Sigmoid colon (tissue), 4 donors: ENCODE measurements at regions not wholly inside any gene's neighbourhood (a gene's known extent, or its start where the extent isn't known, plus 50 kb on each side); places are given as distances from the start of the nearest gene placed in this dataset.

ENCODE experiments used
- EP300 ChIP-seq, 4 donors: sonication (generic); formaldehyde crosslinking; IDR thresholded peaks; one replicate each; pipeline ENCODE4 v1.6.1; 2017; ENCODE audit warnings: antibody characterized with exemption in 4 of 4
- POLR2A ChIP-seq, 2 donors: fragments of 450-650 bp; IDR thresholded peaks; one replicate each; pipeline ENCODE4 v1.6.1; 2016; ENCODE audit warnings: antibody characterized with exemption in 2 of 2, mild to moderate bottlenecking in 2 of 2, moderate library complexity in 2 of 2
- TF ChIP-seq, protein P1 (sequence below), 4 experiments: fragments of 450-650 bp in 3 of 4; fragments of 200-600 bp in 1 of 4; IDR thresholded peaks; one replicate each; pipeline ENCODE4 v1.5.1; 2016 to 2019; ENCODE audit warnings: antibody characterized with exemption in 4 of 4, mild to moderate bottlenecking in 3 of 4, moderate library complexity in 2 of 4

DNA sequence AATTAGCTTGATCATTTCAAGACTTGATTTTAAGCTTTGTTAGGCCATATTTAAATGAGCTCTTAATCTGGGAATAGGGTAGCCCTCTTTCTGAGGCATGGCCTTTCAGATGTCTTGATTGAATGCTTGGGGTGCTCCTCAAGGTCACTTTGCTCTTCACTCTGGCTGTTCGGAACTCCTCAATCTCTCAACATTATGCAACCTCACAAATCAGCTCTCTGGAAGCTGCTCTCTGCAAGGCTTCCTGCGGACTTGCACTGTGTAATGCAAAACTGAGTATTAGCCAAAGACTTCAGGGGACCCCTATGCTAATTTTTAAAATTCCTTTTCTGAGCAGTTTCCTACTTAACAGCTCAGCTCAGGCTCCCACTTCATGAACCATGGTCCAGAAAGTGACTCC lies 398.3 kb downstream of the PRDM5 start:
- TF ChIP-seq, protein P1, sequence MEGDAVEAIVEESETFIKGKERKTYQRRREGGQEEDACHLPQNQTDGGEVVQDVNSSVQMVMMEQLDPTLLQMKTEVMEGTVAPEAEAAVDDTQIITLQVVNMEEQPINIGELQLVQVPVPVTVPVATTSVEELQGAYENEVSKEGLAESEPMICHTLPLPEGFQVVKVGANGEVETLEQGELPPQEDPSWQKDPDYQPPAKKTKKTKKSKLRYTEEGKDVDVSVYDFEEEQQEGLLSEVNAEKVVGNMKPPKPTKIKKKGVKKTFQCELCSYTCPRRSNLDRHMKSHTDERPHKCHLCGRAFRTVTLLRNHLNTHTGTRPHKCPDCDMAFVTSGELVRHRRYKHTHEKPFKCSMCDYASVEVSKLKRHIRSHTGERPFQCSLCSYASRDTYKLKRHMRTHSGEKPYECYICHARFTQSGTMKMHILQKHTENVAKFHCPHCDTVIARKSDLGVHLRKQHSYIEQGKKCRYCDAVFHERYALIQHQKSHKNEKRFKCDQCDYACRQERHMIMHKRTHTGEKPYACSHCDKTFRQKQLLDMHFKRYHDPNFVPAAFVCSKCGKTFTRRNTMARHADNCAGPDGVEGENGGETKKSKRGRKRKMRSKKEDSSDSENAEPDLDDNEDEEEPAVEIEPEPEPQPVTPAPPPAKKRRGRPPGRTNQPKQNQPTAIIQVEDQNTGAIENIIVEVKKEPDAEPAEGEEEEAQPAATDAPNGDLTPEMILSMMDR (IDR thresholded peaks at IDR 0.05): no peak
- TF ChIP-seq EP300 (IDR thresholded peaks at IDR 0.05) (no peak), POLR2A (IDR thresholded peaks at IDR 0.05) (no peak)
